ENCODE measurements at regions not wholly inside any gene's neighbourhood (a gene's known extent, or its start where the extent isn't known, plus 50 kb on each side); places are given as distances from the start of the nearest gene placed in this dataset.
"Not testable (repeated sequence)": the region's sequence is repeated elsewhere in the genome, so short reads cannot be mapped to it uniquely, and the experiment has no call there.

- no peak for ATAC-seq (ENCODE audit: insufficient number of reproducible peaks, low FRiP score, low read depth)
- Histone ChIP-seq H3K27me3 (replicated peaks; ENCODE audit: insufficient read depth) (no peaks in the 10 kb centered on the region), H3K36me3 (no peaks in the 10 kb centered on the region), H3K4me1 (ENCODE audit: control insufficient read depth in 1 of 2, low read depth in 2 of 2) (peaks cover 0 to 6% of the 10 kb centered on the region in 2 donors), H3K27ac (no peak overlapping the region), H3K9me3 (no peaks in the 10 kb centered on the region), H3K4me3 (no peak overlapping the region)
- DNase-seq (ENCODE audit: low spot score), result no peak
- TF ChIP-seq CTCF (IDR thresholded peaks at IDR 0.05), result no peak
These were observed 144.3 kb upstream of the GK2 start for GRCh38 chr4:79552311-79552710.

GRCh38 chr4:79551555-79551954, 143.5 kb upstream of the GK2 start:
- no peak for ATAC-seq (ENCODE audit: insufficient number of reproducible peaks, low FRiP score, low read depth)
- Histone ChIP-seq H3K9me3 (no peaks in the 10 kb centered on the region), H3K27ac (no peak overlapping the region), H3K36me3 (no peaks in the 10 kb centered on the region), H3K27me3 (replicated peaks; ENCODE audit: insufficient read depth) (no peaks in the 10 kb centered on the region), H3K4me3 (no peak overlapping the region), H3K4me1 (ENCODE audit: control insufficient read depth in 1 of 2, low read depth in 2 of 2) (peaks cover 0 to 11% of the 10 kb centered on the region in 2 donors)
- DNase-seq (ENCODE audit: low spot score), result no peak
- TF ChIP-seq CTCF (IDR thresholded peaks at IDR 0.05), result no peak

- Histone ChIP-seq H3K4me3 (no peak overlapping the region), H3K36me3 (no peaks in the 10 kb centered on the region), H3K27ac (no peak overlapping the region), H3K9me3 (no peaks in the 10 kb centered on the region), H3K4me1 (ENCODE audit: control insufficient read depth in 1 of 2, low read depth in 2 of 2) (peaks cover 0 to 18% of the 10 kb centered on the region in 2 donors), H3K27me3 (replicated peaks; ENCODE audit: insufficient read depth) (no peaks in the 10 kb centered on the region)
- ATAC-seq (ENCODE audit: insufficient number of reproducible peaks, low FRiP score, low read depth), result no peak
- DNase-seq (ENCODE audit: low spot score), result no peak
- no peak for TF ChIP-seq CTCF (IDR thresholded peaks at IDR 0.05)
These were observed 139.8 kb upstream of the GK2 start for GRCh38 chr4:79547851-79548250.

- H3K36me3 ChIP-seq; H3K4me3 ChIP-seq; H3K27ac ChIP-seq; DNase-seq (ENCODE audit: low spot score); H3K9me3 ChIP-seq; ATAC-seq (ENCODE audit: insufficient number of reproducible peaks, low FRiP score, low read depth); H3K27me3 ChIP-seq (replicated peaks; ENCODE audit: insufficient read depth): not testable (repeated sequence)
- peaks cover 0 to 18% of the 10 kb centered on the region in 2 donors for H3K4me1 ChIP-seq (ENCODE audit: control insufficient read depth in 1 of 2, low read depth in 2 of 2)
These were observed 137.3 kb upstream of the GK2 start for GRCh38 chr4:79545292-79545691.

GRCh38 chr4:79540143-79540542, 132.1 kb upstream of the GK2 start:
- peaks cover 0 to 2% of the 10 kb centered on the region in 2 donors for H3K4me1 ChIP-seq (ENCODE audit: control insufficient read depth in 1 of 2, low read depth in 2 of 2)
- DNase-seq (ENCODE audit: low spot score), result no peak

More at GRCh38 chr4:79540143-79540542, 132.1 kb upstream of the GK2 start:
- no peaks in the 10 kb centered on the region for H3K27me3 ChIP-seq (replicated peaks; ENCODE audit: insufficient read depth)
- no peak for ATAC-seq (ENCODE audit: insufficient number of reproducible peaks, low FRiP score, low read depth)
- H3K36me3 ChIP-seq, result no peaks in the 10 kb centered on the region
- H3K9me3 ChIP-seq, result no peaks in the 10 kb centered on the region
- no peak for TF ChIP-seq CTCF (IDR thresholded peaks at IDR 0.05)
- H3K4me3 ChIP-seq, result no peak overlapping the region
- no peak overlapping the region for H3K27ac ChIP-seq

Measured in thoracic aorta (tissue), 2 donors.